Kidney glomerular epithelial cell (primary cell): ENCODE measurements at regions not wholly inside any gene's neighbourhood (a gene's known extent, or its start where the extent isn't known, plus 50 kb on each side); places are given as distances from the start of the nearest gene placed in this dataset.
A peak's percentile ranks its signal among the peaks of the same experiment; 100 is the strongest.

Source experiments
- DNase-seq: peaks from one replicate; lab custom pipeline; 2025; lab: John Stamatoyannopoulos, UW

DNA sequence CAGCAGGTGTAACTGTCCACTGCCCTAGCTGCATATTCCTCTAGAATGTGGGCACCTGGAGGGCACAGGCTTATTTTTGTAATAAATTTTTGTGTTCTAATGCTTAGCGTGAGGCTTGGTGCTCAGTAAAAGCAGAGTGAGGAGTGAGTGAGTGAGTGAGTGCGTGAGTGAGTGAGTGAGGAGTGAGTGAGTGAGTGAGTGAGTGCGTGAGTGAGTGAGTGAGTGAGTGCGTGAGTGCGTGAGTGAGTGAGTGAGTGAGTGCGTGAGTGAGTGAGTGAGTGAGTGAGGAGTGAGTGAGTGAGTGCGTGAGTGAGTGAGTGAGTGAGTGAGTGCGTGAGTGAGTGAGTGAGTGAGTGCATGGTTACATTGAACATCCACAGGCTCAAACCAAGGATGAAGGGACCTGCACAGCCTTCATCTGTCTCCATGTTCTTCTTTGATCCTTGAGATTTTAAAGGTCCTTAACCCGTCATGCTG is 371.5 kb downstream of the MED10 start:
- DNase-seq: no peak

DNA sequence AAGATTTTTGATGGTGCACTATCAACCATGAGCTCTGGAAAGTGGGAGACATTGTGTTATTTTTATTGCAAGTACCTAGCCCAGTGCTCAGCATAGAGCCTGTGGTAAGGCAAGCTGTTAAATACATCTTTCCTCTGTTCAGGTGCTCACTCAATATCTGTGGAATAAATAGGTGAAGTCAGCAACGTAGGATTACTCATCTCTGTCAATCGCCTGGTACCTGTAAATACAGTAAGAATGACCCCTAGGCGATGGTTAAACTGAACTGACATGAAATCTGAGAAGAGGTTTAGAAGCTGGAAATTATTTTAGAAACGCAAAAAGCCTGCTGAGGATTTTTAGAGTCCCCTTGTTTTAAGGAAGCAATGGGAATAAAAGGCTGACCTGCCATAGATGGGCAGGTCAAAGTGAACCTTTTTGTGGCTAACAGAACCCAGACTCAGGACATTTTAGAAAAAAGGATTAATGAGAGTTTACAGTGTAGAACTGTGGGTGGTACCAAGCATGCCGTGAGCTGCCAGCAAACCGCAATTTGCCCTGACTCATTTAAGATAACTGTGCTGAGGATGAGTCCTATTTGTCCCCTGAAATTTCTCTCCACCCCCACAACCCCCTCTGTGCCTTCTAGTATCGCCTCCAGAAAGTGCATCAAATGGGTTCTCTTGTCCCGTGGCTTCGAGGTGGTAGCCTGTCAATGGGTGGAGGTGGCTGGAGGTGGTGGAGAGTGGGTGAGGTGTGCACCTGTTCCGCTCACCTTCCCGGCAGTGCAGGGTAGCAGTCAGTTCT is 375.1 kb downstream of the MED10 start:
- DNase-seq: no peak

DNA sequence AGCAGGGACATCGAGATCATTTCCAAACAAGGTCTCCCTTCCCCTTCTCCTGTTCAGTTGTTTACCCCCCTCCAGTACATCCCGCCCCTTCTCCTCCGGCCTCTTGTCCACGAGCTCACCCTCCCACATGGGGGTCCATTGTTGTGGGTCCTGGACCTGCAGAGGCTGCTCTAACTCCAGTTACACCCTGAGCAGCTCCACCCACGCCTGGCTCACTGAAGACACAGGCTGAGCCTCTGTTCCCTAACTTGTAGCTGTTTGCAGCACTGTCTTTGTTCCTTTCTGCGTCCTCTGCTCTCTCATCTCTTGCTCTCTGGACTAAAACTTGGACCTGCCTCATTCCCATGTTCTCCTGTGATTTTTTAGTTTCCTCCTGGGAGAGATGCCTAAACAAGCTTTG is 377.5 kb downstream of the MED10 start:
- DNase-seq: no peak

- no peak for DNase-seq
Measured at GRCh38 chr5:5995819-5996218, 382.5 kb downstream of the MED10 start.

DNA sequence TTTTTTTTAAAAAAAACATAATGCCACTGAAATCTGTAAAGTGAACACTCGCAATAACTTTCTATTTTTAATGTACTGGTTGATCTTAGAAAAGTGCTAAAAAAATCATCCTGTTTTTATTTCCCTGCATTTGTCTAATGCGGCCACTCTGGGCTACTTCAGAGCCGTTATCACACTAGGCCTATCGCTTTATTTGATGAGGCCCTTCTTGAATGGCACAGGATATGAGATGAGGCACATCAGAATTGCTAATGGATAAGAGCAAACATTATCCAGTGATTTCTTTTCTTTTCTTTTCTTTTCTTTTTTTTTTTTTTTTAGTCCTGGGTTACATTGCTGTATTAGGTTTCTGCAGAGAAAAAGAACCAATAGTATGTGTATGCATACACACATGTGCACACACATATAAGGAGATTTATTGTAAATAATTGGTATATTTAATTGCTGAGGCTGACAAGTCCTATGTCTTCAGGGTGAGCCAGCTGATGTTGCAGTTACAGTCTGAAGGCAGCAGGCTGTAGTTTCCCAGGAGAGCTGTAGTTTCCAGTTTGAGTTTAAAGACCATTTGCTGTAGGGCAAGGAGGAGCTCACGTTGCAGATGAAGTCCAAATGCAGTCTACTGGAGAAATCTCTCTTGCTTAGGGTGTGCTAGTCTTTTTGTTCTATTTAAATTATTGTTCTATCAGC is 391.7 kb downstream of the MED10 start:
- DNase-seq: no peak

GRCh38 chr5:5985332-5985731 is 393.0 kb downstream of the MED10 start:
- no peak for DNase-seq

DNA sequence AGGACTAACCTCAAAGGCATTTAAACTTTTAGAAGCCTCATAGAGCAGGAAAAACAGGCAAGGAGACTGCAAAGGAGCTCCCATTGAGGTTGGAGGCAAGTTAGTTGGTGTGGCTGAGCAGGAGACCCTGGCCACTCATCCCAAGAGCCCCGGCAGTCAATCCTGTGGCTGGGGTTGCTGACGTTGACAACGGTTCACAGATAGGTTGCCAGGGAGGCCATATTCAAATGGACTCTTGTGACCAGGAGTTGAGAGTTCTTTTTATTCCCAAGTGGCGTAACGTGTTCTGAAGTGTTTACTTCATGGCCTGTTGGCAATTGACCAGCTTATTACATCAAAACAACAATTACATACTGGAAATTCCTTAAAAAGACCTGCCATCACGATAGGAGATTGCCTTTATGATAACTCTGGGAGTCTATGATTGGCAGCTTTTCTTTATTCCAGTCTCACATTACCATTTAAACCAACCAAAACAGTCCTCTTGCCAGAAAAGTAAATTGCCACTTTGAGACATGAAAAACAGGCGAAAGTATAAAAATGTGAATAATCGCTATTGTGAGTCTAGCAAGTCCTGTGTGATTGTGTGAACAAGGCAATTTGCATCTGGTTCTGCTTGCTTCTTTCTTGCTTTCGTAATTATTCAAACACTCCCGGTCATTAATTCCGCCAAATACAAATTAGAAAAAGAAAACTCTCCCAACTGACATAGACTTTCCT is 394.9 kb downstream of the MED10 start:
- DNase-seq: no peak

DNA sequence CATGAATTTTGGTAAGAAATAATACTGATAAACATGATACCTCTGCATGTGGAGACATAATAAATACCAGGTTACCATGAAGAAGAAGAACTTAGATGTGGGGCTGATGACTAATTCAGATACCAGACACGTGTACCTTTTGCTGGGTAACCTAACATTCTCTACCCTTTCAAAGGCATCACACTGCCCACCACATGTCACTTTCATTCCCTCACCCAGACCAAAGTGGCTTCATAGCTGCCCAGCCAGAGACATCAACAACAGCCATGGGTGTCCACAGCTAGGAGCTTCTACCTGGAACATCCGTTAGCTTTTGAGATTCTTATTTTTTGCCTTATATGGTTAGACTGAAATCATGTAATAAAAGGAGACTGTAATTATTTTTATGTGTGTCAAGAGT is 396.8 kb downstream of the MED10 start:
- DNase-seq: no peak

- DNase-seq: no peak
Measured at GRCh38 chr5:5980538-5980895, 397.8 kb downstream of the MED10 start.

DNA sequence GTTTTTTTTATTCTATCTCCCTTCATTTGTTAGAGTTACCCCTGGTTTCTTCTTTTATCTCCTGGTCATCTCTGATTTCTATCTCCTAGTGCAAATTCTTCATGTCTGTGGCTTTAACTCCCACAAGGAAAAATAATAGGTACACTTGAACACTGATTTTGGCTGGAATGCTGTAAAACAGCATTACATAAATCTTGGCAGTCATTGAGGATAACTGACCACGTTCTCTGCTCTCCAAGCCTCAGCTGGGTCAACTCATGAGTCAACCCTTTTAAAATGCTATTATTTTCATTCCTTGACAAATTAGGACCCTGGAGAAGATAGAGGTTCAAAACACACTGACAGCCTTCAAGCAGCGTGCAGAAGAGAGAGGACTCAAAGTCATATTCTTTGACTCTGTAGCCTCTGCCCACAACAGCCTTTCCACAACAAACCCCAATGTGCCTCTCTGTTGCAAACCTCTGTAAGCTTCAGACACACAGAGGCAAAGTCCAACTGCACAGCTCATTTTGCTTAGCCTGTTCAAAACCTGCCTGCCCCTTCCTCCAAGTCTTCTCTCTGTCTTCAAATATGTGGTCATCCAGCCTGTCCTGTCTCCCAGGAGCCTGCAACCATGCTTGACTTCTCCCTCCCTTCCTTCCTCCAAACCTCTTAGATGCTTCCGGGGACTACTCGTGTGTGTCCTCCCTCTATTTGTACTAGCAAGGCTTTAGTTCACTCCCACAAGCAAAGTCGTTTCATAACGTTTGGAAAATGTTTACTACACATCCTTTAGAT is 398.4 kb downstream of the MED10 start:
- peak; percentile 22 for DNase-seq

DNA sequence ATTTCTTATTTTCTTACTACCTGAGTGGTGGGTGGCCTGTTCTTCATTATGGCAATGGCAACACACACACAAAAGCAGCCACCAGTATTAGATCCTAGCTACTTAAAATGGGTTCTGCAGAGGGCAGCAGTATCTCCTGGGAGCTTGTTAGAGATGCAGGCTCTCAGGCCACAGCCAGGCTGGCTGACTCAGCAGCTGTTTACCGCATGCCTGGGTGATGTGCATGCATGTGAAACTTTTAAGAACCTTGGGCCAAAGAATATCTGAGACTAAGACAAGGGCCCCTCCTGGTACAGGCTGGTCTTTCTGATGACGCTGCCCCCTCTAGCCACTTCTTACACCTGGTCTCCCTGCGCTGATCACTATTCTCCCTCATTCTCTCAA is 399.0 kb downstream of the MED10 start:
- DNase-seq: peak; percentile 19

DNA sequence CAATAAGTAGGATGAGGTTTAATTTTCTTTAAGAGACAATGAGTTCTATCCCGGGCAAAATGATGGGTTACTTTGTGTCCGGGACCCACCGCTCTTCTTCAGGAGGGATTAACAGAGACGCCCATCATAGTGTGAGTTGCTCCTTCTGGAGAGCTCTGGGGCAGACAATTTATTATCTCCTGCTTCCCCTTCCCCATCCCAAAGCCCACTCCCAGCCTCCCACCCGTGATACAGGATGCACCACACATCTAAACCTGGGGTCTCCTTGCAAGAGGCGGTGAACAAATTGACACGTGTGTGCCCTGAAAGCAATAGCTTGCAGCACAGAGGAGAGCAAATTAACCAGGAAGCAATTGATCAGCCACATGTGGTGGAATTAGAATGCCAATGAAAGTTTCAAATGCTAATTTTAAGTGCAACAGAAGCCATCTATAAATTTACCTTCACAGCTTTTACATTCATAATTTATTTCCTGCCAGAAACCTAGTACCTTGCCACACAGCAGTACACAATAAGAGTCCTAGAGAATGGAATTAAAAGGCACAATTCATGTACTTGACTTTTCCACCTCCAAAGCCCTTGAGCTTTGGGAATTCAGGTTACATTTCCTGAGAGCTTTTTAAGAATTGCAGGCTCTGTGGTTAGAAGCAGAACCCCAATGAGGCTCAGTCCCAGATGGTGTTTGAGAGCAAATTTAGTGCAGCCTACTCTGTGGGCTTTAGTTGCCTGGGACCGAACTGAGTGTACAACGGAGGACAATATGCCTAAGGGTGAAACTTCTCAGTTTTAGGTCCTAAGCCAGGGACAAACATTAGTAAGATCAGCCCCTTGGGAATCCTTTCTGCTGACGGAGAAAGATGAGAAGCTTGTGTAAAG is 399.6 kb downstream of the MED10 start:
- no peak for DNase-seq

GRCh38 chr5:5971203-5971602 is 407.1 kb downstream of the MED10 start:
- no peak for DNase-seq

DNA sequence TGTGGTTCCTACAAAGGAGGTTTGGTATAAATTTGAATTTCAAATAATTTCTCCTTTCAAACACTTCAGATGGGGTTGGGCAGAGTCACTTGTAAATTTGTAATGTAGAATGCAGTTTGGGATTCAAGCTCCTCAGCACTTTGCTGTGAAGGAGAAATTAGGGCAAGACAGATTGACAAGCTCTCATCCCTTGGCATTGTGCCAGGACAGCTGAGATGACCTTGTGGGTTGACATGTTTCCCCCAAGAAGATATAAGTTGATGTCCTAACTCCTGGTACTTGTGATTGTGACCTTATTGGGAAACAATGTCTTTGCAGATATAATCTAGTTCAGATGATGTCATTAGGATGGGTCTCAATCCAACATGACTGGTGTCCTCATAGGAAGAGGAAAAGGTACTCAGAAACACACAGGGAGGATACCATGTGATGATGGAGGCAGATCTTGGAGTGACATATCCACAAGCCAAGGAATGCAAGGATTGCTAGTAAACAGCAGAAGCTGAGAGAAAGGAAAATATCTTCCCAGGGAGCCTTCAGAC is 408.3 kb downstream of the MED10 start:
- no peak for DNase-seq

DNA sequence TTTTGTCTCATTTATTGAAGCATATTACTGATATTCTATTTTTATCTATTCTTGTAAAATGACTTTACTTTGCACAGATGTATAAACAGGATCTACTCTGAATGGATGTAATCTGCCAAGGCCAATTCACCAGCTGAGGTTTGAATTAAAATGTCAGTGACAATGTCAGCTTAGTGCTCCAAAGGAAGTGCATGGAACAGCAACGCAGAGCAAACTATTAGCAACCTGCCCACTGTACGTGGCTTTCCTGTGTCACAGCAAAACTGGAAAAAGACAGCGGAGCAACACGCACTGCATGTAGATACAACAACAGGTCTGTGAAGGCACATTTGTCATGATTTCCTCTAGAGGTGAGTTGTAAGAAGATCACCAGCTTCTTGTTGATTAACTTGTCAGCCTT is 409.4 kb downstream of the MED10 start:
- no peak for DNase-seq

DNA sequence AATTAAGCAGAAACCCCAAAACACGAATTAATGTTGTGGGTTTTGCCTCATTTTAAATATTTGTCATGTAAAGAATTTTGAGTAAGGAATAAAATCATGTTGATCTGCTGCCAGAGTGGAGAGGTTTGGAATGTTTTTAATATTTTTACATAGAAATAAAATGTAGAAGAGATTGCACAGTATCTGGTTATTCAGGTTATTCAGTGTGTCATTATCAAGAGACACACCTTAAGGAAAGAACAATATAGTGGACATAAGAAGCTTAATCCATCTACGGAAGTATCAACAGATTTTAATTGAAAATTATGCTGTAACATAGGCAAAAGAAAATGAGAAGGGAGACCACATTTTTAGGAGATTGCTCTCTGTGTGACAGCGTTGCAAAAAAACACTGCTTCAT is 410.4 kb downstream of the MED10 start:
- no peak for DNase-seq

DNA sequence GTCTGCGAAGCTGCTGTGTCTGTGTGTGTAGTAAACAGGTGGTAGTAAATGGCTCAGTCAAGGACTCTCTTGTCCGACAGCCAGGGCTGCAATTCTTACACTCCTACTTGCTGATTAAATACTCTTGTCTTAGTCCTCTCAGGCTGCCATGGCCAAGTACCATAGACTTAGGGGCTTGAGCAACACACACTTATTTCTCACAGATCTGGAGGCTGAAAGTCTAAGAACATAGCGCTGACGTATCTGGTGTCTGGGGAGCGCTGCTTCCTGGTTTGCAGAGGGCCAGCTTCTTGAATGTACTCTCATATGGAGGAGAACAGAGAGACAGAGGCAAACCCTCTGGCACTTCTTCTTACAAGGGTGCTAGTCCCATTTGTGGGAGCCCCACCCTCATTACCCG is 411.0 kb downstream of the MED10 start:
- DNase-seq: no peak

DNA sequence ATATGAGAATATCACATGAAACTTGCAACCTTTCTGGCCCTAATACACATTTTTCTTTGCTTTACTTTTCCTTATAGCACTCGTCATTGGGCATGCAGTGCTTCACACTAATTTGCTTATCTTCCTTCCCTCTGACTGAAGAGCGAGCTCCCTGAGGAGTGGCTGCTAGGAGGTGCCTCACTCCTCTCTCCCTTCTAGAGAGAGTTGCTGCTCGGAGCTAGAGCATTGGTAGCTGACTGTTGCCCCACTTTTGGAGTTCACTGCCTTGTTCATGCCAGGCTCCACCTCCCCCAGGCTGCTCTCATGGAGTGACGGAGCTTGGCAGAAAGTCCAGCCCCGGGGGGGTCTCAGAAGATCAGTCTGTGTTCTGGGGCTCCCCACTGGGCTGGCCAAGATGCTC is 413.2 kb downstream of the MED10 start:
- DNase-seq: no peak

DNA sequence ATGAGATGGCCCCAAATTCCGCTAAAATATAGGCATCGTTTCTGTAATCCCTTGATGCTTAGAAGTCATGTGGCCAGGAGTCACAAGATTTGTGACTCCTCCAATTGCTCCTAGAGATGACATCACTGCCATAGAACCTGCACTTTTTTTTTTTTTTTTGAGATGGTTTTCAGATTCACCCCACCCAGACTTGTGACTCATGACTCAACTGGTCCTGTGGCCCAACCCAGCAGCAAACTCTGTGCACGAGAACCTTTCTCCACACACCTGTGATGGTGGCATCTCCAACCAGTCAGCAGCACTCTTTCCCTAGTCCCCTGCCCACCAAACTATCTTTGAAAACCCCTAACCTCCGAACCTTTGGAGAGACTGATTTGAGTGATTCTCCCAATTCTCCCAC is 414.0 kb downstream of the MED10 start:
- no peak for DNase-seq

DNA sequence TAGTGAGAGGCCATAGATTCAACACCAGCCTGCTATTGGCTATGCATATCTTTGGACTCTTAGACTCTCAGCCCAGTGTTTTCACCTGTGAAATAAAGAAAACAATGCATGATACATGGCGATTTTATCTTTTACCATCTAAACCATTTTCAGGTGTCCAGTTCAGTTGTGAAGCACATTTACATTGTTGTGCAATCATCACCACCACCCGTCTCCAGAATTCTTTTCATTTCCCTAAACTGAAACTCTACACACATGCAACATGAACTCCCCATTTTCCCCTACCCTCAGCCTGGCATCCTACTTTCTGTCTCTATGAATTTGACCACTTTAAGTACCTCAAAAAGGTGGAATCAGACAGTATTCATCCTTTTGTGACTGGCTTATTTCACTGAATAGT is 420.6 kb downstream of the MED10 start:
- DNase-seq: no peak

GRCh38 chr5:5954275-5954598 is 424.1 kb downstream of the MED10 start:
- no peak for DNase-seq
